GM19099 (cell line): ENCODE measurements at regions not wholly inside any gene's neighbourhood (a gene's known extent, or its start where the extent isn't known, plus 50 kb on each side); places are given as distances from the start of the nearest gene placed in this dataset.

Experiments
- POLR2A ChIP-seq: IDR thresholded peaks from 3 replicates; pipeline ENCODE4 v1.6.1; 2011; ENCODE audit warnings: low read depth; ENCODE audit not compliant: insufficient read length; ENCODE audit errors: extremely low read depth

DNA sequence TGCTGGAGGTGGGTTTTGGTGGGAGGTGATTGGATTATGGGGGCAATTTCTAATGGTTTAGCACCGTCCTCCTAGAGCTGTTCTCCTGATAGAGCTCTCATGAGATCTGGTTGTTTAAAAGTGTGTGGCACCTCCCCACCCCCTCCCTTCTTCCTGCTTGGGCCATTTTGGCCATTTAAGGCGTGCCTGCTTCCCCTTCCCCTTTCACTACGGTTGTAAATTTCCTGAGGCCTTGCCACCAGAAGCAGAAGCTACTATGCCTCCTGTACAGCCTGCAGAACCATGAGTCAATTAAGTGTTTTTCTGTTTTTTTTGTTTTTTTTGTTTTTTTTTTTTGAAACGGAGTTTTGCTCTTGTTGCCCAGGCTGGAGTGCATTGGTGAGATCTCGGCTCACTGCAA lies 335.7 kb upstream of the HS6ST1 start:
- TF ChIP-seq POLR2A: no peak

DNA sequence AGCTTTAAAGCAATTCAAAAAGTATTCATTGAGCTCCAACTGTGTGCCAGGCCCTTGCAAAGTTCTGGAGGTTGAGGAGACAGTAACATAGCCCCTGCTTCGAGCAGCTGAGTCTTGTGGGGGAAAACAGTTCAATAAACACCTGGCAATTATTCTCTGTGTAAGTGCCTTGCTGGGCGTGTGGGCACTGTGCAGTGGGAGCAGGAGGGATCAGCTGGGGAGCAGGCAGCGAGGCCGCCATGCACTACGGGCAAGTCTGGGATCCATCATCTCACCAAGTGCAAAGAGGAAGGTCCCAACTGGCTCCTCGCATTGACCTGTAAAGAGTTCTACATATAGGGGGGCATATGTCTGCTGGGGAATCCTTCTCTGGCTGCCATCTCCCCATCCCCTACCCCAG lies 342.2 kb upstream of the HS6ST1 start:
- TF ChIP-seq POLR2A: no peak

DNA sequence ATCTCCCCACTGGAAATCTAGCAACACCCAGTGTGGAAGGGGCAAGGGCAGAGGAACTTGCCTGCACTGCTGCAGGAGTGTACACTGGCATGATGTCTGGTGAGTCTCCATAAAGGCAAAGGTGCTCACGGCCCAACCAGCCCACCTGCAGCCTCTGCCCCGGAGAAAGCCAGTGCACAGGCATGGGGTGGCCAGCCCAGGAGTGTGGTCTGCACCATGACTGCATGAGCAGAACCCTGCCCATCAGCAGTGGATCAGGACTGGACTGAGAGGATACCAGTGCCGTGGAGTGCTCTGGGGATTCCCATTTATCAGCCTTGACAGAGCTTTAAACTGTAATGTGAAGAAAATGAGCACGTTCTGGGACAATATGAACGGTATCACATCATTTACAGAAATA lies 342.6 kb upstream of the HS6ST1 start:
- no peak for TF ChIP-seq POLR2A

DNA sequence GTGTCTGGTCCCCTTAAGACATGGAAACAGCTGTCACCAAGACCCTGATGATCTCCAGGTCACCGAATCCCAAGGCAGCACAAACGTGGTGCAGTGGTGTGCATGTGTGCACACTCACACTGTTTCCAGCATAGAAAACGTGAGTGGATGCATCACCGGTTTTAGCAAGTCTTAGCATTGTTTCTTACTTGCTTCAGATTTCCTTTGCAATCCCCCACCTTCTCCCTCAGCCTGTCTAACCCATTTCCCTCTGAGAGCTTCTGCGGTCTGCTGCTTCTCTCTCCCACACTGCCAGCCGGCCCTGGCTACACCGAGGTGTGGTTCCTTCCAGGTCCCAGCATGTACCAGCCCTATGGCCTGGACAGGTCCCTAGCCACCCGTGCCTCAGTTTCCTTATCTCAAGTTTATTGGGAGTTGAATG lies 343.4 kb upstream of the HS6ST1 start:
- TF ChIP-seq POLR2A: no peak

DNA sequence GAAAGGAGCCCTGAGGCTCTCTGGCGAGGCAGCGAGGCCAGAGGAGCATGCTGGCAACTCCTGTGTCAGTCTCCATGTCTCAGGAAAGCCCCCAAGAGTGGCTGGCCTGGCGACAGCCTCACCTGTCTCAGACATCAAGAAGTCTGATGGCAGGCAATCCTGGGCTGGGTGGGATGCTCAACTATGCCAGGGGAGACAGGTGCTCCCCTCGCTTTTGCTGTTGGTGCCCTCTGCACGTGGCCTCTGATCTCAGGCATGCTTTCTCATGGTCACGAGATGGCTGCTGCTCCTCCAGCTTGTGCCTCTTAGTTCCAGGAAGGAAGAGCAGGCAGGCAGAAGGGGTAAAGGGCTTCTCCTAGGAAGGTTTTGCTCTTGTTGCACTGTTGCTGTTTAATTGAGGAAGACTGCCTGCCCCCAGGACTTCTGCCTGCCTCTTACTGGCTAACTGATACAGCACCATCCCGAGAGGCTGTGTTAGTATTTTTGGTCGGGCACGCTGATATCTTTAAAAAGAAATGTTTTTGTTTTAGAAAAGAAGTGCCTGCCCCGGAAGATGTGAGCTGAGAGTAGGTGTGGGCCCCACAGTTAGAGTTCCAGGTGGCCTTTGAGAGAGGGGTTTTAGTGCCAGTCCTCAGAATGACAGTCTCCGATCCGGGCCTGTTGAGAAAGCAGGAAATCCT lies 344.8 kb upstream of the HS6ST1 start:
- no peak for TF ChIP-seq POLR2A

DNA sequence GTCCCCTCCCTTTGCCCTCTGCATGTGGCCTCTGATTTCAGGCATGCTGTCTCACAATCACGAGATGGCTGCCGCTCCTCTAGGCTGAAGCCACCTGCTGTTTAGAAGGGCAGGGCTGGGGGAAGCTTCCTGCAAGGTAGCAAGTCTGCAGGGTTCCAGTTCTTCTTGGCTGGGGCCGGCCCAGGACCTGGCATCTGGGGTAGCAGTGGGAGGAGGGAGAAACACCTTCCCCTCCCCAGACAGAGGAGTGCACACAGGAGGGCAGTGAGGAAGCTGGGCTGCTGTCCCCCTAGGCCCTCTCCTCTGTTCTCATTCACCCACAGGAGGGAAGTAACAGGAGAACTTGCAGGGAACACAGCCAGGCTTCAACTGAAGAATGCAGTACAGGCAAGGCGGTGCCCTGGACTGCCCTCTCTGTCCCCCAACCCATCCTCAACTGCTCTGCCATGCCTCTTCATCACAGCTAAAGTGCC lies 345.9 kb upstream of the HS6ST1 start:
- no peak for TF ChIP-seq POLR2A

DNA sequence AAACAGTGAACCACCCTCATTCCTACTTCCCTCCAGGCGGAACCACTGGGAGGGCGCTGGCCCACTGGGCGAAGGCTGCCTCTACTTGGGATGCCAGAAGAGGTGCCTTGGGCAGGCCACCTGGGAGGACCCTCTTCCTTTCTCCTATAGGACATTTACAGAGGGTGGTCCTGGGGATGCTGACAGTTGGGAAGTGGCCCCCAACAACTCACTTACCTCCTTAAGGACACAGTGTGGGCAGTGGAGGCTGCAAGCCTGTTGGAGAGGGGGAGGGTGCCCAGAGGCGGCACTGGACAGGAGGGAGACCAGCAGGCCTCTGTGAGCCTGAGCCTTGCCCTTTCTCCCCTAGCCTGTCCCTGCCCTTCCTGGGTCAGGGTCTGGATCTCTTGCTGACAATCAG lies 346.4 kb upstream of the HS6ST1 start:
- no peak for TF ChIP-seq POLR2A

DNA sequence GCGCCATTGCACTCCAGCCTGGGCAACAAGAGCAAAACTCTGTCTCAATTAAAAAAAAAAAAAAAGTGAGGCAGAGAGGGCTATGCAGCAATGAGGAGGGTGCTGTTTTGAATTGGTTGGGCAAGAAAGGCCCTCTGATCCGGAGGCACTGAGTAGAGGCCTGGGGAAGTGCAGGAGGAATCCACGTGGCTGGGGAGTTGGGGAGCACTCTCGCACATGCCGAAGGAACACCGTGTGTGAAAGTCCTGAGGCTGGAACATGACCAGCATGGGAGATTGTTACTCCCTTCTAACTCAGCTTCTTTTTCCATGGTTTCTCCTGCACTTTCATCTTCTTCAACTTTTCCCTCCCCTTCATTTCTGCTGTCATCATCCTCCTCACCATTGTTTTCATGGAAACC lies 347.9 kb upstream of the HS6ST1 start:
- no peak for TF ChIP-seq POLR2A

DNA sequence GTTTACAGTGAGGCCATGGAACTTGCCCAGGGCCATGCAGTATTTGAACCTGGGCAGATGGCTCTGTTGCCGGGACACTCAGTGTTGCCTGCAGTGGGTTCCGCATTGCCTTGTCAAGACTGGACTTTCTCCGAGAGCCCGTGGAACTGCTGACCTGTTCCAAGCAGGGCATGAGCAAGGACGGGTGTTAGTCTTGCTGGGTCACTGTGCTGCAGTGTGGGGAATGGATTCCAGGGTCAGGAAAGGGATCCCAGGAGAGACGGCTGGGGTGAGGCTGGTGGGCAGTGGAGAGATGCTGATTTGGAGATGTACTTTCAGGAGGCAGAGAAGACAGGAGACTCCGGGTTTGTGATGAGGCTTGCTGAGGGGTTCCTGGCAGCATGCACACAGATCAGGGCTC lies 348.7 kb upstream of the HS6ST1 start:
- TF ChIP-seq POLR2A: no peak

DNA sequence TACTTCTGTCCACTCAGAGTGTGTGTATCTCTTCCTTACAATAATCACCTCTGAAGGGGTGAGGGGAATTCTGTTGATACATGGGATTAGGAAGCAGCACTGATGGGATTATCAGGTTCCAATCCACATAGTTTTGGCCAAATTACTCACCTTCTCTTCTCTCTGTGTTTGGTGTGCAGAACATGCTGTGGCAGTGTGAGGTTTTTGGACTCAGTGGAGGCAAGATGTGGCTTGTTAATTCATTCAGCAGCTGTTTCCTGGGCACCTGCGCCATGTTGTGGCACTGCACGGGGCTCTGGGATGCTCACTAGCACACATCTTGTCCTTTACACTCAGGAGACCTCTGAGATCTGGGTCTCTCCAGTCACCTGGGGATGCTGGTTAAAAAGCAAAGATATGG lies 350.3 kb upstream of the HS6ST1 start:
- no peak for TF ChIP-seq POLR2A

DNA sequence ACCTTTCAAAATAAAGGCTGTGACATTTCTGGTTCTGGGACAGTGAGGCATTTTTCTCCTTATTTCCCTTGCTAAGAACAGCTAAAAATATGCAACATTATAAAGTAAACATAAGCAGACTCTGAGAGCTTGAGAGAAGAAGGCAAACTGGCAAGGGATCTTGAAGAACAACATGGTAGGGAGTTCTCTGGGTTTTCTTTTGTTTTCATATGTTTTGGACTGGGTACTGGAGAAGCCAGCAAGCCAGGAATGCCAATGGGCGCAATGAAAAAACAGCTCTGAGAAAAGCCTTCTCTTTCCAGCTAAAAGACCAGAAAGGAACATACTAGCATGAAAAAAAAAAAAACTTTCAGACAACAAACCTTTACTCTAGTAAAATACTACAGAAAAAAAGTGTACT lies 351.4 kb upstream of the HS6ST1 start:
- TF ChIP-seq POLR2A: no peak

DNA sequence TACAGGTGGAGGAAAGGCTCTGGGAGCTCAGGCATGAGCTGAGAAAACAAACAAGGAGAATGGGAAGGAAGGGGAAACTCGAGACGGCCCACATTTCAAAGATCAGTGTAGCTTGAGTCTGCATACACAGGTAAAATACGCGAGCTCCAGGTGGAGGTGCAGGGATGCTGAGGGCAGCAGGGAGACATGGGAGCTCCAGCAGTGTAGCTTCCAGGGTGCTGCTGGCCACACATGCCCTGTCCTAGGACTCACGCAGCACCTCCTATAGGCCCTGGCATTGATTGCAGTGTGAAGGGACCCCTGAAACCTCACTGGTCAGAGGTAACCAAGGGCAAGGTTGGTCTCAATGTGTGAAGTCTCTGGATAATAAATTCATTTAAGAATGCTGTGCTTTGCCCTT lies 362.8 kb upstream of the HS6ST1 start:
- TF ChIP-seq POLR2A: no peak

DNA sequence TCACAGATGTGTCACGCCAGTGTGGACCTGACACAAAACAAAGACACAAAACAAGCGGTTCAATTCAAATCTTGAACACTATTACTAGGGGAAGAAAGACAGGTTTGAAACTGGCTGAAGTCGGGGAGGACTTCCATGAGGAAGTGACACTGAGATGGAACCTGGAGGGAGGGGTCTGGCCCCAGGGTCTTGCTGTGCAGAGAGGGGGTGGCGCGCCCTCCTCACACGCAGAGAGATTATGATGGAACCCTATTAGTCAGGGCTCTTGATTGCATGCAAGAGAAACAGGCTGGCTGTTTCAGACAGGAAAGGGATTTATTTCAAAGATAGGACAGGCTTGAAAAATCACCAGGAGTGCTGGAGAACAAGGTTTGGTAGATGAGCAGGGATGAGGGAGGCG lies 363.6 kb upstream of the HS6ST1 start:
- no peak for TF ChIP-seq POLR2A

DNA sequence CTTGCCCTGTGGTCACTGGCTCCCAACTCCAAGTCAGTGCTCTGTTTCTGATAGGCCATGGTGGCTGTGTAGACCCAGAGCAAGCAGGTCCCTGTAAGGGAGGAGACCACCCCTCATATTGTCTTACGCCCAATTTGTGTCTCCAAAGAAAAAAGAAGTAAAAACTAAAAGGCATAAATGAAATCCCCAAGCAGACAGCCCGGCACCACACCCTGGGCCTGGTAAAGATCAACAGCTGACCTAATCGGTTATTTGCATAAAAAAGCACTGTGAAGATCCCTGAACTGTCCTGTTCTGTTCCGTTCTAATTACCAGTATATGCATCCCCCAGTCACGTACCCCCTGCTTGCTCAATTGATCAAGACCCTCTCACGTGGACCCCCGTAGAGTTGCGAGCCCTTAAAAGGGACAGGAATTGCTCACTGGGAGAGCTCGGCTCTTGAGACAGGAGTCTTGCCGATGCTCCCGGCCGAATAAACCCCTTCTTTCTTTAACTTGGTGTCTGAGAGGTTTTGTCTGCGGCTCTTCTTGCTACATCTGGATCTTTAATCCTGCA lies 364.1 kb upstream of the HS6ST1 start:
- no peak for TF ChIP-seq POLR2A

DNA sequence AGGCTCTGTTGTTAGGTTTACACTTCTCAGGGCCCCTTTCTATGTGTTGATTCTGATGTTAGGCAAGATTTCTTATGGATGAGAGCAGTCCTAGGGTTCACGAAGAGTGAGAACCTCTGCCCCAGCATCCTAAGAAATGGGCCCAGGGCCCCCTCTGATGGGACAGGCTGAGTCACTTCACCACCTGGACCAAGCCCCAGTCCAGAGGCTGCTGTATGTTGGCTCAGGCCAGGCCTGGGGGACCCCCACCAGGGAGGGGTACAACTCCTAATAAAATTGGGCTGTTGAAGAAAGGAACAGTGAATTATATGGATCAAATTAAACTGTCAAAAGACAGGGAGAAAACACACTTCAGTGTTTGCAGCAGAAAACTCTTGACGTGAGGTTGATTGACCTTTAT lies 365.9 kb upstream of the HS6ST1 start:
- no peak for TF ChIP-seq POLR2A

DNA sequence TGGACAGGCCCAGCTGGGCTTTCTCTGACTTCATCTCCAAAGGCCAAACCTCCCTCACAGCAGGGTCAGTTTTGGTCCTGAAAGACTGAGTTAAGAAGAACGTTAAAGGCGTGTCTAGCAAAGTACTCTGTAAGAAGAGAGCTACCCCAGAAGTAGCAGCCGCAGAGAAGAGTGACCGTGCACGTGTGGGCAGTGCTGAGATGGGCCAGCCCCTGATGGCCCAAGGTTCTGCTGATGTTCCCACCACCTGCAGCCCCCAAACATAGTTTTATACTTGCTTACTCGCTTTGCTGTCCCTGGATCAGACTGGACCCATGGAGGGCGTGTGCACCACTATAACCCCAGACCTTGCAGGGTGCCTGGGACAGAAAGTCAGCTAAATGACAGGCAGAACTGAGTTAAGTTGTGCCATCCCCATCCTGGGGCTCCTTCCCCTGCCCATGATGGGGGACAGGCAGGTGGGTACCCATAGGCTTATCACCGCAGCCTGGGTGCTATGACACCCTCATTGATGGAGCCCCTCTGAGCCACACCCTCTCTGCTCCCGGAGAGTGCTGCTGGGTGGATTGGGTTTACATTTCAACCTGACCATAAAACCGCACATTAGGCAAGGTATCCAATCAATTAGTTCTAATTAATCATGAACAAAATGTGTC lies 367.3 kb upstream of the HS6ST1 start:
- TF ChIP-seq POLR2A: no peak
